ENCODE measurements at regions not wholly inside any gene's neighbourhood (a gene's known extent, or its start where the extent isn't known, plus 50 kb on each side); places are given as distances from the start of the nearest gene placed in this dataset.

- no peak for TF ChIP-seq REST (IDR thresholded peaks at IDR 0.05)
- TF ChIP-seq HNF4A (conservative IDR thresholded peaks at IDR 0.05) = no peak
- no peak for TF ChIP-seq TAF1 (conservative IDR thresholded peaks at IDR 0.05)
- no peak for TF ChIP-seq ZBTB33 (IDR thresholded peaks at IDR 0.05)
- no peak for TF ChIP-seq GABPA (IDR thresholded peaks at IDR 0.05 in 1 of 2, conservative IDR thresholded peaks at IDR 0.05 in 1 of 2)
- no peak for TF ChIP-seq RXRA (IDR thresholded peaks at IDR 0.05)
- no peak for TF ChIP-seq ATF3 (IDR thresholded peaks at IDR 0.05)
These were observed 114.1 kb upstream of the TPM1 start (continued) for GRCh38 chr15:62928242-62928999.

GRCh38 chr15:62929000-62929357 is 113.6 kb upstream of the TPM1 start:
- H3K9ac ChIP-seq (ENCODE audit: low read depth in 1 of 2, low read length in 2 of 2) = no peak overlapping the region
- H3K9me3 ChIP-seq (ENCODE audit: control insufficient read depth in 4 of 4, low read length in 3 of 4) = no peaks in the 10 kb centered on the region
- no peaks in the 10 kb centered on the region for H3K27me3 ChIP-seq (ENCODE audit: control insufficient read depth in 4 of 4, insufficient read depth in 4 of 4, low read length in 3 of 4)
- H3K27ac ChIP-seq (ENCODE audit: low read depth in 1 of 2, low read length in 2 of 2) = peak overlapping the region in 1 of 2 donors; percentile 29
- DNase-seq (ENCODE audit: low spot score) = no peak
- TF ChIP-seq GABPA (IDR thresholded peaks at IDR 0.05 in 1 of 2, conservative IDR thresholded peaks at IDR 0.05 in 1 of 2) = no peak
- no peak for TF ChIP-seq REST (IDR thresholded peaks at IDR 0.05)
- TF ChIP-seq EGR1 (IDR thresholded peaks at IDR 0.05; ENCODE audit: low read depth in 2 of 2) = no peak
- no peak for TF ChIP-seq ZBTB33 (IDR thresholded peaks at IDR 0.05)
- no peak for TF ChIP-seq CTCF (IDR thresholded peaks at IDR 0.05; ENCODE audit: low read depth, low read length, missing input control)
- TF ChIP-seq TAF1 (conservative IDR thresholded peaks at IDR 0.05) = no peak
- no peak for TF ChIP-seq HNF4A (conservative IDR thresholded peaks at IDR 0.05)
- TF ChIP-seq ATF3 (IDR thresholded peaks at IDR 0.05) = no peak
- TF ChIP-seq FOXA2 (IDR thresholded peaks at IDR 0.05) = no peak
- TF ChIP-seq NR2F2 (IDR thresholded peaks at IDR 0.05) = no peak
- TF ChIP-seq HNF4G (IDR thresholded peaks at IDR 0.05) = no peak
- H3K4me1 ChIP-seq (ENCODE audit: control insufficient read depth in 4 of 4, insufficient read depth in 4 of 4, low read length in 3 of 4) = peaks cover 0 to 9% (median 1%) of the 10 kb centered on the region in 4 donors
- no peaks in the 10 kb centered on the region for H3K36me3 ChIP-seq (ENCODE audit: control insufficient read depth in 4 of 4, insufficient read depth in 3 of 4, low read depth in 1 of 4, low read length in 3 of 4)
- H3K4me3 ChIP-seq (ENCODE audit: low read depth in 1 of 3, low read length in 3 of 3) = no peak overlapping the region

All from liver (tissue), 7 donors.